ENCODE measurements at regions not wholly inside any gene's neighbourhood (a gene's known extent, or its start where the extent isn't known, plus 50 kb on each side); places are given as distances from the start of the nearest gene placed in this dataset.

- no peak overlapping the region for H3K4me2 ChIP-seq (ENCODE audit: low read depth, low read length, poor library complexity, severe bottlenecking)
- H3K79me2 ChIP-seq (ENCODE audit: insufficient read depth, low read length) = no peaks in the 10 kb centered on the region
- no peaks in the 10 kb centered on the region for H3K27me3 ChIP-seq (ENCODE audit: low read length)
- no peak overlapping the region for H3K4me3 ChIP-seq (ENCODE audit: insufficient read depth, low read length, poor library complexity, severe bottlenecking)
- H3K9me3 ChIP-seq (ENCODE audit: insufficient read depth, low read length) = no peaks in the 10 kb centered on the region
- H4K20me1 ChIP-seq (ENCODE audit: low read depth, low read length) = no peaks in the 10 kb centered on the region
- TF ChIP-seq CTCF (IDR thresholded peaks at IDR 0.05; ENCODE audit: insufficient read depth, low read length, poor library complexity, severe bottlenecking) (no peak), EZH2phosphoT487 (conservative IDR thresholded peaks at IDR 0.05; ENCODE audit: low read length) (no peak)
- H3K9me2 ChIP-seq (replicated peaks; ENCODE audit: insufficient read depth, low read length) = no peaks in the 10 kb centered on the region
- no peaks in the 10 kb centered on the region for H3K36me3 ChIP-seq (ENCODE audit: low read length)
- H2AFZ ChIP-seq (ENCODE audit: low read depth, low read length, severe bottlenecking) = no peak overlapping the region
- no peaks in the 10 kb centered on the region for H3F3A ChIP-seq (ENCODE audit: insufficient read depth)
- H3K27ac ChIP-seq (ENCODE audit: low read depth, low read length) = no peak overlapping the region
- H3K9ac ChIP-seq (ENCODE audit: low read length) = no peak overlapping the region
Measured at GRCh38 chr2:2926009-2926857, 451.4 kb downstream of the EIPR1 start.

GRCh38 chr2:2922156-2922555, 455.5 kb downstream of the EIPR1 start:
- Histone ChIP-seq H3F3A (ENCODE audit: insufficient read depth) (no peaks in the 10 kb centered on the region), H3K27ac (ENCODE audit: low read depth, low read length) (no peak overlapping the region), H3K9me3 (ENCODE audit: insufficient read depth, low read length) (no peaks in the 10 kb centered on the region), H3K4me2 (ENCODE audit: low read depth, low read length, poor library complexity, severe bottlenecking) (no peak overlapping the region), H3K4me3 (ENCODE audit: insufficient read depth, low read length, poor library complexity, severe bottlenecking) (no peak overlapping the region), H3K36me3 (ENCODE audit: low read length) (no peaks in the 10 kb centered on the region), H4K20me1 (ENCODE audit: low read depth, low read length) (no peaks in the 10 kb centered on the region), H3K9me2 (replicated peaks; ENCODE audit: insufficient read depth, low read length) (no peaks in the 10 kb centered on the region; the same call in 1 of the 2 replicates), H2AFZ (ENCODE audit: low read depth, low read length, severe bottlenecking) (no peak overlapping the region), H3K79me2 (ENCODE audit: insufficient read depth, low read length) (no peaks in the 10 kb centered on the region), H3K27me3 (ENCODE audit: low read length) (no peaks in the 10 kb centered on the region), H3K9ac (ENCODE audit: low read length) (no peak overlapping the region)
- TF ChIP-seq EZH2phosphoT487 (conservative IDR thresholded peaks at IDR 0.05; ENCODE audit: low read length) (no peak), CTCF (IDR thresholded peaks at IDR 0.05; ENCODE audit: insufficient read depth, low read length, poor library complexity, severe bottlenecking) (no peak)

GRCh38 chr2:2921011-2921720, 456.5 kb downstream of the EIPR1 start:
- H3K27ac ChIP-seq (ENCODE audit: low read depth, low read length) = no peak overlapping the region
- no peak for TF ChIP-seq CTCF (IDR thresholded peaks at IDR 0.05; ENCODE audit: insufficient read depth, low read length, poor library complexity, severe bottlenecking)
- TF ChIP-seq EZH2phosphoT487 (conservative IDR thresholded peaks at IDR 0.05; ENCODE audit: low read length) = no peak
- no peak overlapping the region for H2AFZ ChIP-seq (ENCODE audit: low read depth, low read length, severe bottlenecking)
- no peak overlapping the region for H3K4me3 ChIP-seq (ENCODE audit: insufficient read depth, low read length, poor library complexity, severe bottlenecking)
- no peaks in the 10 kb centered on the region for H3K27me3 ChIP-seq (ENCODE audit: low read length)
- H4K20me1 ChIP-seq (ENCODE audit: low read depth, low read length) = no peaks in the 10 kb centered on the region
- H3K9me3 ChIP-seq (ENCODE audit: insufficient read depth, low read length) = no peaks in the 10 kb centered on the region
- no peaks in the 10 kb centered on the region for H3K79me2 ChIP-seq (ENCODE audit: insufficient read depth, low read length)
- no peak overlapping the region for H3K9ac ChIP-seq (ENCODE audit: low read length)
- H3F3A ChIP-seq (ENCODE audit: insufficient read depth) = no peaks in the 10 kb centered on the region
- H3K9me2 ChIP-seq (replicated peaks; ENCODE audit: insufficient read depth, low read length) = no peaks in the 10 kb centered on the region; the same call in 1 of the 2 replicates
- H3K36me3 ChIP-seq (ENCODE audit: low read length) = no peaks in the 10 kb centered on the region
- no peak overlapping the region for H3K4me2 ChIP-seq (ENCODE audit: low read depth, low read length, poor library complexity, severe bottlenecking)

Data from SU-DHL-6 (cell line).